Parathyroid adenoma (tissue), 2 donors: ENCODE measurements at regions not wholly inside any gene's neighbourhood (a gene's known extent, or its start where the extent isn't known, plus 50 kb on each side); places are given as distances from the start of the nearest gene placed in this dataset.

ENCODE experiments used
- H2AFZ ChIP-seq: fragments of 300-600 bp; sonication (generic); one replicate; pipeline ENCODE4 v1.7.0; 2017; ENCODE audit warnings: antibody characterized with exemption, mild to moderate bottlenecking
- H3K27ac ChIP-seq: fragments of 300-600 bp; sonication (generic); one replicate; pipeline ENCODE4 v1.7.0; 2017
- H3K27me3 ChIP-seq: fragments of 300-600 bp; sonication (generic); one replicate; pipeline ENCODE4 v1.7.0; 2017; ENCODE audit warnings: low read length; ENCODE audit not compliant: control insufficient read depth, insufficient read depth
- H3K36me3 ChIP-seq: fragments of 300-600 bp; sonication (generic); one replicate; pipeline ENCODE4 v1.7.0; 2017; ENCODE audit warnings: low read length; ENCODE audit not compliant: control insufficient read depth, insufficient read depth
- H3K4me1 ChIP-seq: fragments of 300-600 bp; sonication (generic); one replicate; pipeline ENCODE4 v1.7.0; 2017; ENCODE audit warnings: control low read depth
- H3K4me2 ChIP-seq: fragments of 300-600 bp; sonication (generic); one replicate; pipeline ENCODE4 v1.7.0; 2017; ENCODE audit warnings: low read length
- H3K4me3 ChIP-seq: fragments of 300-600 bp; sonication (generic); one replicate; pipeline ENCODE4 v1.7.0; 2017; ENCODE audit warnings: low read depth, low read length
- H3K79me2 ChIP-seq: fragments of 300-600 bp; sonication (generic); one replicate; pipeline ENCODE4 v1.7.0; 2017; ENCODE audit warnings: control low read depth
- H3K9ac ChIP-seq: fragments of 300-600 bp; sonication (generic); one replicate; pipeline ENCODE4 v1.7.0; 2017; ENCODE audit warnings: mild to moderate bottlenecking
- H3K9me3 ChIP-seq: fragments of 300-600 bp; sonication (generic); one replicate; pipeline ENCODE4 v1.7.0; 2017; ENCODE audit warnings: low read length; ENCODE audit not compliant: control insufficient read depth
- TF ChIP-seq, protein P1 (sequence below): fragments of 300-600 bp; sonication (generic); IDR thresholded peaks from one replicate; pipeline ENCODE4 v1.7.0; 2017; ENCODE audit warnings: antibody characterized with exemption, mild to moderate bottlenecking
- donor health status: primary hyperparathyroidism.

GRCh38 chr18:29969876-29970275 is 1072.7 kb downstream of the DSC3 start:
- no peaks in the 10 kb centered on the region for H3K9me3 ChIP-seq
- TF ChIP-seq, protein P1, sequence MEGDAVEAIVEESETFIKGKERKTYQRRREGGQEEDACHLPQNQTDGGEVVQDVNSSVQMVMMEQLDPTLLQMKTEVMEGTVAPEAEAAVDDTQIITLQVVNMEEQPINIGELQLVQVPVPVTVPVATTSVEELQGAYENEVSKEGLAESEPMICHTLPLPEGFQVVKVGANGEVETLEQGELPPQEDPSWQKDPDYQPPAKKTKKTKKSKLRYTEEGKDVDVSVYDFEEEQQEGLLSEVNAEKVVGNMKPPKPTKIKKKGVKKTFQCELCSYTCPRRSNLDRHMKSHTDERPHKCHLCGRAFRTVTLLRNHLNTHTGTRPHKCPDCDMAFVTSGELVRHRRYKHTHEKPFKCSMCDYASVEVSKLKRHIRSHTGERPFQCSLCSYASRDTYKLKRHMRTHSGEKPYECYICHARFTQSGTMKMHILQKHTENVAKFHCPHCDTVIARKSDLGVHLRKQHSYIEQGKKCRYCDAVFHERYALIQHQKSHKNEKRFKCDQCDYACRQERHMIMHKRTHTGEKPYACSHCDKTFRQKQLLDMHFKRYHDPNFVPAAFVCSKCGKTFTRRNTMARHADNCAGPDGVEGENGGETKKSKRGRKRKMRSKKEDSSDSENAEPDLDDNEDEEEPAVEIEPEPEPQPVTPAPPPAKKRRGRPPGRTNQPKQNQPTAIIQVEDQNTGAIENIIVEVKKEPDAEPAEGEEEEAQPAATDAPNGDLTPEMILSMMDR: no peak
- H3K4me2 ChIP-seq: no peak overlapping the region
- H3K4me1 ChIP-seq: no peaks in the 10 kb centered on the region
- H3K4me3 ChIP-seq: no peak overlapping the region
- no peak overlapping the region for H3K9ac ChIP-seq
- no peaks in the 10 kb centered on the region for H3K79me2 ChIP-seq
- H3K27ac ChIP-seq: no peak overlapping the region
- no peaks in the 10 kb centered on the region for H3K36me3 ChIP-seq
- H2AFZ ChIP-seq: no peak overlapping the region
- no peaks in the 10 kb centered on the region for H3K27me3 ChIP-seq

GRCh38 chr18:29962579-29962978 is 1080.0 kb downstream of the DSC3 start:
- Histone ChIP-seq H3K36me3 (no peaks in the 10 kb centered on the region), H3K9me3 (no peaks in the 10 kb centered on the region), H3K9ac (no peak overlapping the region), H3K79me2 (no peaks in the 10 kb centered on the region), H3K4me2 (no peak overlapping the region), H3K27ac (no peak overlapping the region), H3K4me3 (no peak overlapping the region), H3K4me1 (no peaks in the 10 kb centered on the region), H3K27me3 (no peaks in the 10 kb centered on the region), H2AFZ (no peak overlapping the region)
- TF ChIP-seq, protein P1: no peak

DNA sequence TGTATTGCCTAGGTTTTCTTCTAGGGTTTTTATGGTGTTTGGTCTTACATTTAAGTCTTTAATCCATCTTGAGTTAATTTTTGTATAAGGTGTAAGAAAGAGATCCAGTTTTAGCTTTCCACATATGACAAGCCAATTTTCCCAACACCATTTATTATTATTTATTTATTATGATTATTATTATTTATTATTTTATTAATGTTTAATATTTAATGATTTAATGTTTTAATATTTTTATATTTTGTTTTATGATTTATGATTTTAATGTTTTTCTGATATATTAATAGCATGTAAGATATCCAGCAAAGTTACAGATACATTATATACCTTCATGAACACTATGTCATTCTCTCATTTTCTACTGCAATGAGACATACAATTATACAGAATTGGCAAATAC is 1082.0 kb downstream of the DSC3 start:
- Histone ChIP-seq H3K4me1 (no peaks in the 10 kb centered on the region), H3K9me3 (no peaks in the 10 kb centered on the region), H3K27me3 (no peaks in the 10 kb centered on the region), H3K79me2 (no peaks in the 10 kb centered on the region), H3K9ac (no peak overlapping the region), H2AFZ (no peak overlapping the region), H3K4me3 (no peak overlapping the region), H3K4me2 (no peak overlapping the region), H3K36me3 (no peaks in the 10 kb centered on the region), H3K27ac (no peak overlapping the region)
- TF ChIP-seq, protein P1: no peak

DNA sequence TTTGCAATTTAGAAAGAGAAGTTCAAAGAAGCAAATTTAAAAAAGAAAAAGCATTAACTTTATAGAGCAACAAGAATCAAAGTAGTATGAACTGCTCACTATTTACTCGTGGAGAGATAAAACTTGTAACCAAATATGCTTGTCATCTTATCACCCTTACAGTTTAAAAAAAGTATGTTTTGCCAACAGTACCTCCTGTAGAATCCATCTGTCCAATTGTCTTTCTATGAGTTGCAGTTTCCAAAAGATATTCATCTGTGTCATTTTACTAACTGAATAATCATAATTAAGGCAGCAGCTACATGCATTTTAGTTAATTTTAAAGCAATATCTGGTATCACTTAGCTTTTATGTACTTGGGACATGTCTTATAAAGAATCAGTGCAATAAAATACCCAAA is 1112.3 kb downstream of the DSC3 start:
- no peak overlapping the region for H3K27ac ChIP-seq
- no peak overlapping the region for H2AFZ ChIP-seq
- no peaks in the 10 kb centered on the region for H3K4me1 ChIP-seq
- no peaks in the 10 kb centered on the region for H3K79me2 ChIP-seq
- H3K9me3 ChIP-seq: no peaks in the 10 kb centered on the region
- no peak overlapping the region for H3K4me3 ChIP-seq
- TF ChIP-seq, protein P1: no peak
- no peak overlapping the region for H3K9ac ChIP-seq
- H3K4me2 ChIP-seq: no peak overlapping the region
- H3K36me3 ChIP-seq: no peaks in the 10 kb centered on the region
- H3K27me3 ChIP-seq: no peaks in the 10 kb centered on the region

DNA sequence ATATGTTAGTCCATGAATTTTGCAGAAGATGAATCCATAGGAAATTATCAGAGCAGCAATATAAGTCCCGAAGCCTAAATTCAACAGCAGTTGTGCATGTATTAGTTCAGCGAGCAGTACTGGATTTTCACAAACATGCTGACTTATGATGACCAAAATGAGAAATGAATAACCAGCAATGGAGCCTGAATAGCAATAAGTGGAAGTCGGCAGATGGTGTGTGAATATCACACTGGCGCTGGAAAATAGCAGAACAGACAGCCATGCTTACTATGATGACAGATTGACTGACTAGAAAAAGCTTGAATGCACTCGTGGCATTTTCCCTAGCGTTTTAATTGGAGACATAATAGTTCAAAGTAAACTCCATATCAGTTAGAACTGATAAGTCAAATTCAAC is 1114.5 kb downstream of the DSC3 start:
- TF ChIP-seq, protein P1: no peak
- Histone ChIP-seq H3K9ac (no peak overlapping the region), H3K27ac (no peak overlapping the region), H3K9me3 (no peaks in the 10 kb centered on the region), H3K36me3 (no peaks in the 10 kb centered on the region), H3K4me2 (no peak overlapping the region), H3K27me3 (no peaks in the 10 kb centered on the region), H2AFZ (no peak overlapping the region), H3K79me2 (no peaks in the 10 kb centered on the region), H3K4me1 (no peaks in the 10 kb centered on the region), H3K4me3 (no peak overlapping the region)
